ENCODE measurements at regions not wholly inside any gene's neighbourhood (a gene's known extent, or its start where the extent isn't known, plus 50 kb on each side); places are given as distances from the start of the nearest gene placed in this dataset.

DNA sequence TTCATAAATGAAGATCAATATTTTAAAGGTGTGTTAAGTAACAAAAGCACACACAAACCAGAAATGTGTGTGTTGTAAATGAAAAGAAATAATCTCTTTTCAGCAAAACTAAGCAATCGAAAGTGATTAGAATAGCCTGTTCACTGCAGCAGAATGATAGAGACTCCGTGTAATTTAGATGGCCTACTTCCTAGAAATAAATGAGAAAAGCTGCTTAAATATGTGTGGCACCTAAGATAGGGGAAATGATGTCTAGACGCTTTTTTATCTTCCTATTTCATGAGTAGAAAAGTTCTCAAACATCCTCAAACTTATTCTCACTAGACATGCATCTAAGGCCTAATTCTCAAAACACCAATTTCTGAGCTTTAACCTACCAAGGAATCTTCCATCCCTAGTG, 124.7 kb upstream of the BRINP3 start:
- no peak overlapping the region for H3K27ac Mint-ChIP-seq
- H3K36me3 Mint-ChIP-seq (ENCODE audit: low read depth), result no peaks in the 10 kb centered on the region
- no peak overlapping the region for H3K4me3 Mint-ChIP-seq
- no peaks in the 10 kb centered on the region for H3K27me3 Mint-ChIP-seq (ENCODE audit: low read depth)
- intact Hi-C loops (cut with micrococcal nuclease), result no loop called here
- CTCF ChIA-PET, result no interaction called here
- DNase-seq, result no peak
- H3K4me1 Mint-ChIP-seq (ENCODE audit: low read depth), result no peaks in the 10 kb centered on the region
- peaks cover 5% of the 10 kb centered on the region for H3K9me3 Mint-ChIP-seq

- intact Hi-C loops (cut with micrococcal nuclease), result no loop called here
- H3K36me3 Mint-ChIP-seq (ENCODE audit: low read depth), result no peaks in the 10 kb centered on the region
- peaks cover 3% of the 10 kb centered on the region for H3K9me3 Mint-ChIP-seq
- H3K4me1 Mint-ChIP-seq (ENCODE audit: low read depth), result no peaks in the 10 kb centered on the region
- no peaks in the 10 kb centered on the region for H3K27me3 Mint-ChIP-seq (ENCODE audit: low read depth)
- CTCF ChIA-PET, result no interaction called here
- H3K4me3 Mint-ChIP-seq, result no peak overlapping the region
- DNase-seq, result no peak
- H3K27ac Mint-ChIP-seq, result no peak overlapping the region
These were observed 130.6 kb upstream of the BRINP3 start for GRCh38 chr1:190608282-190608681.

DNA sequence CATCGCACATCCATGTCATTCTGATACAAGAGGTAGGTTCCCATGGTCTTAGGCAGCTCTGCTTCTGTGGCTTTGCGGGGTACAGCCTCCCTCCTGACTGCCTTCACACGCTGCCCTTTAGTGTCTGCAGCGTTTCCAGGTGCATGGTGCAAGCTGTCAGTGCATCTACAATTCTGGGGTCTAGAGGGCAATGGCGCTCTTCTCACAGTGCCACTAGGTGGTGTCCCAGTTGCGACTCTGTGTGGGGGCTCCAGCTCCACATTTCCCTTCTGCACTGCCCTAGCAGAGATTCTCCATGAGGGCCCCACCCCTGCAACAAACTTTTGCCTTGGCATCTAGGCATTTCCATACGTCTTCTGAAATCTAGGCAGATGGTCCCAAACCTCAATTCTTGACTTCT, 138.2 kb upstream of the BRINP3 start:
- CTCF ChIA-PET, result no interaction called here
- H3K9me3 Mint-ChIP-seq, result peaks cover 7% of the 10 kb centered on the region
- H3K36me3 Mint-ChIP-seq (ENCODE audit: low read depth), result no peaks in the 10 kb centered on the region
- no peak overlapping the region for H3K4me3 Mint-ChIP-seq
- H3K27ac Mint-ChIP-seq, result no peak overlapping the region
- H3K4me1 Mint-ChIP-seq (ENCODE audit: low read depth), result no peaks in the 10 kb centered on the region
- intact Hi-C loops (cut with micrococcal nuclease), result no loop called here
- H3K27me3 Mint-ChIP-seq (ENCODE audit: low read depth), result no peaks in the 10 kb centered on the region
- no peak for DNase-seq

DNA sequence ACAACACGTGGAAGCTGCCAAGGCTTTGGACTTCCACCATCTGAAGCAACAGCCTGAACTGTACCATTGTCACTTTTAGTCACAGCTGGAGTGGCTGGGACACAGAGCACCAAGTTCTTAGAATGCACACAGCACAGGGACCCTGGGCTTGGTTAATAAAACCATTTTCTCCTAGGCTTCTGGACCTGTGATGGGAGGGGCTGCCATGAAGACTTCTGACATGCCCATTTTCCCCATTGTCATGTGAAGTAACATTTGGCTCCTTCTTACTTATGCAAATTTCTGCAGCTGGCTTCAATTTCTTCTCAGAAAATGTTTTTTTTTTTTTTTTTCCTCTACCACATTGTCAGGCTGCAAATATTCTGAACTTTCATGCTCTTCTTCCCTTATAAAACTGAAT, 138.6 kb upstream of the BRINP3 start:
- intact Hi-C loops (cut with micrococcal nuclease), result no loop called here
- CTCF ChIA-PET, result no interaction called here
- no peak for DNase-seq
- Mint-ChIP-seq H3K9me3 (peaks cover 7% of the 10 kb centered on the region), H3K4me1 (ENCODE audit: low read depth) (no peaks in the 10 kb centered on the region), H3K36me3 (ENCODE audit: low read depth) (no peaks in the 10 kb centered on the region), H3K27me3 (ENCODE audit: low read depth) (no peaks in the 10 kb centered on the region), H3K4me3 (no peak overlapping the region), H3K27ac (no peak overlapping the region)

DNA sequence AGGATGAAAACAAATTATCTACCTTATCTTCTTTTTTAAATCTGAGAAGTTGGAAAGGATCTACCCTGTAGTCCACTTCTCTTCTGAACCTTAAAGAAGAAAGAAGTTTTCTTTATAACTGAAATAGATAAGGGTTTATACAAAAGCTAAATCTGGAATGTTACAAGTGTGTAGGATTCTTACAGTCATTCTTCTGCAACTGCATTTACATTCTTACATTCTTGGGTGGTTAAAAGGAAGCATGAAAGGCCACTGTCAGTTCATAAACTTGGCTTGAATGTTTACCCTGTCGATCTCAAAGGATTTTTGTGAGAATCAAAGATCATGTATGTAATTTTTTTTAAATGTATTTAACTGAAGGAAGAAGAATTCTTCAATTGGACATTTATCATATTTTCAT, 142.1 kb upstream of the BRINP3 start:
- Mint-ChIP-seq H3K4me1 (ENCODE audit: low read depth) (no peaks in the 10 kb centered on the region), H3K36me3 (ENCODE audit: low read depth) (no peaks in the 10 kb centered on the region), H3K27me3 (ENCODE audit: low read depth) (no peaks in the 10 kb centered on the region), H3K9me3 (peaks cover 7% of the 10 kb centered on the region), H3K27ac (no peak overlapping the region), H3K4me3 (no peak overlapping the region)
- intact Hi-C loops (cut with micrococcal nuclease), result no loop called here
- CTCF ChIA-PET, result no interaction called here
- no peak for DNase-seq

DNA sequence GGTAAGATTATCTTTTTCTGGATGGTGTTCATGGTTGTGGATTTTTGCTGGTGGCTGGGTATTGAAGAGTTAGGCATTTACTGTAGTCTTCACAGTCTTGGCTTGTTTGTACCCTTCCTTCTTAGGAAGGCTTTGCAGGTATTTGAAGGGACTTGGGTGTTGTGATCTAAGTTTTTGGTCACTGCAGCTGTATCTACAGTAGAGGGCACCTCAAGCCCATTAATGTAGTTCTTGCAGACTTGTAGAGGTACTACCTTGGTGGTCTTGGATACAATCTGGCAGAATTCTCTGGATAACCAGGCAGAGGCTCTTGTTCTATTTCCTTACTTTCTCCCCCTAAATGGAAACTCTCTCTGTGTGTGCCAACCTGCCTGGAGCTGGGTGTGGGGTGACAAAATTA, 155.8 kb upstream of the BRINP3 start:
- no peaks in the 10 kb centered on the region for H3K27me3 Mint-ChIP-seq (ENCODE audit: low read depth)
- CTCF ChIA-PET, result interaction anchor here (0.7 to 1.6 kb wide), 2 partner anchors 51 to 230 kb away, joined by 3 to 4 read pairs; no protein-coding TSS in a partner anchor
- no peak overlapping the region for H3K27ac Mint-ChIP-seq
- H3K36me3 Mint-ChIP-seq (ENCODE audit: low read depth), result no peaks in the 10 kb centered on the region
- no peak overlapping the region for H3K4me3 Mint-ChIP-seq
- H3K4me1 Mint-ChIP-seq (ENCODE audit: low read depth), result no peaks in the 10 kb centered on the region
- H3K9me3 Mint-ChIP-seq, result peaks cover 9% of the 10 kb centered on the region
- no peak for DNase-seq
- intact Hi-C loops (cut with micrococcal nuclease), result no loop called here

DNA sequence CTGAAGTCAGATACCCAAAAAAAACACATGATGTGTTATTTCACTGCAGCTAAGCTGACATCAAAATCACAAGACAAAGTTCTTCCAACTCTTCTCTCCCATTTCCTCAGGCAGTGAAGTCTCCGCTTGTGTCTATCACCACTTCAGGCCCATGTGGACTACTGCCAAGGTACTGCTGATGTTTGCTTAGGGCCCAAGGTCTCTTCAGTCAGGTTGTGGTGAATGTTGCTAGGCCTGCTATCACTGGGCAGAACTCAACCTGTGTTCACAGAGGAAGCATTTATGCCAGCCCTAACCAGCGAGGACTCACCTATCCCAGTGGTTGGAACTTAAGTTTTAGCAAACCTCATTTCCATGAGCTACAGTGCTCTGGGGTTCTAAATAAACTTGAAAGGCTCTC, 156.5 kb upstream of the BRINP3 start:
- H3K4me1 Mint-ChIP-seq (ENCODE audit: low read depth), result no peaks in the 10 kb centered on the region
- peaks cover 9% of the 10 kb centered on the region for H3K9me3 Mint-ChIP-seq
- no peak for DNase-seq
- no peak overlapping the region for H3K27ac Mint-ChIP-seq
- intact Hi-C loops (cut with micrococcal nuclease), result no loop called here
- no peaks in the 10 kb centered on the region for H3K27me3 Mint-ChIP-seq (ENCODE audit: low read depth)
- CTCF ChIA-PET, result interaction anchor here (0.7 to 1.6 kb wide), 2 partner anchors 51 to 229 kb away, joined by 3 to 4 read pairs; no protein-coding TSS in a partner anchor
- H3K36me3 Mint-ChIP-seq (ENCODE audit: low read depth), result no peaks in the 10 kb centered on the region
- H3K4me3 Mint-ChIP-seq, result no peak overlapping the region

- no peaks in the 10 kb centered on the region for H3K4me1 Mint-ChIP-seq (ENCODE audit: low read depth)
- no peak overlapping the region for H3K4me3 Mint-ChIP-seq
- CTCF ChIA-PET, result no interaction called here
- intact Hi-C loops (cut with micrococcal nuclease), result no loop called here
- peaks cover 4% of the 10 kb centered on the region for H3K9me3 Mint-ChIP-seq
- no peak overlapping the region for H3K27ac Mint-ChIP-seq
- no peak for DNase-seq
- no peaks in the 10 kb centered on the region for H3K36me3 Mint-ChIP-seq (ENCODE audit: low read depth)
- H3K27me3 Mint-ChIP-seq (ENCODE audit: low read depth), result no peaks in the 10 kb centered on the region
These were observed 171.9 kb upstream of the BRINP3 start for GRCh38 chr1:190649553-190649952.

- Mint-ChIP-seq H3K4me1 (ENCODE audit: low read depth) (no peaks in the 10 kb centered on the region), H3K36me3 (ENCODE audit: low read depth) (no peaks in the 10 kb centered on the region), H3K27me3 (ENCODE audit: low read depth) (no peaks in the 10 kb centered on the region), H3K4me3 (no peak overlapping the region), H3K27ac (no peak overlapping the region), H3K9me3 (no peaks in the 10 kb centered on the region)
- no peak for DNase-seq
- intact Hi-C loops (cut with micrococcal nuclease), result no loop called here
- CTCF ChIA-PET, result interaction anchor here (0.6 kb wide), 1 partner anchor 45 kb away, joined by 3 read pairs; no protein-coding TSS in a partner anchor
These were observed 181.2 kb upstream of the BRINP3 start for GRCh38 chr1:190658907-190659306.

DNA sequence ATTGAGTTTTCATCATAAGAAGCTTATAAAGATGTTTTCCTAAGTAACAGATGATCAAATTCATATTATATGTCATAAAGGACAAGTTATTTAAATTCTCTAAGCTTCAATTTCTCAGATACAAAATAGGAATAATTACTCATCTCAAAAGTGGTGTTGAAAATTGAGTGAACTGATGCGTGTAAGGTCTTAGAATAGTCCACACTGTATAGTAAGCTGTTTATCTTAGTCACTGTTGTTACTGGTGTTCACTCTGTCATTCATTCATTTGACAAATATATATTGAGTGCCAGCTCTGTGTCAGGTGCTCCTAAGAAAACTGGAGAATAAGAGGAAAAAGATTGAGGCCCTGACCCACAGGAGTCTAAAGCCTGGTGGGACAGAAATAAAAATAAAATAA, 186.3 kb upstream of the BRINP3 start:
- Mint-ChIP-seq H3K27me3 (ENCODE audit: low read depth) (no peaks in the 10 kb centered on the region), H3K4me3 (no peak overlapping the region), H3K27ac (no peak overlapping the region), H3K4me1 (ENCODE audit: low read depth) (no peaks in the 10 kb centered on the region), H3K9me3 (no peaks in the 10 kb centered on the region), H3K36me3 (ENCODE audit: low read depth) (no peaks in the 10 kb centered on the region)
- CTCF ChIA-PET, result no interaction called here
- intact Hi-C loops (cut with micrococcal nuclease), result no loop called here
- no peak for DNase-seq

GRCh38 chr1:190665045-190665444, 187.4 kb upstream of the BRINP3 start:
- H3K36me3 Mint-ChIP-seq (ENCODE audit: low read depth), result no peaks in the 10 kb centered on the region
- peaks cover 4% of the 10 kb centered on the region for H3K9me3 Mint-ChIP-seq
- intact Hi-C loops (cut with micrococcal nuclease), result no loop called here
- no peak overlapping the region for H3K27ac Mint-ChIP-seq
- no peak for DNase-seq
- CTCF ChIA-PET, result no interaction called here
- no peaks in the 10 kb centered on the region for H3K4me1 Mint-ChIP-seq (ENCODE audit: low read depth)
- no peaks in the 10 kb centered on the region for H3K27me3 Mint-ChIP-seq (ENCODE audit: low read depth)
- no peak overlapping the region for H3K4me3 Mint-ChIP-seq

DNA sequence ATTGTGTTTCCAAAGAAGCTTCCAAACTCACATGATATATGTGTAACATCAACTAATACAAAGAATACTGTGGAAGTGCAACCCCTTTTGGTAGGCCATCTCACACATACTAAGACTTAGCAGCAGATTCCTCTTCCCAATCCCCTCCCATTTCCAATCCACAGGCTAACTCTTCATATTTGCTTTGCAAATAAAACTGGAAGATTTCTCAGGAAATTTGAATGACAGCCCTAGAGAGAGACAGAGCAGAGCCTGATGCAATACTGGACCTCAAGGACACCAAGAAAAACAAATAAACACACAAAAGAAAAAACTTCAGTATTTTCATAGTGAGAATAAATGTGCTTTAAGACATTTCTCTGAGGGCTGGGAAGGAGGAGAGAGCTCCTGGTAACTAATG, 190.2 kb upstream of the BRINP3 start:
- CTCF ChIA-PET, result interaction anchor here (0.6 kb wide), 1 partner anchor 420 kb away, joined by 3 read pairs; no protein-coding TSS in a partner anchor
- no peak for DNase-seq
- H3K36me3 Mint-ChIP-seq (ENCODE audit: low read depth), result no peaks in the 10 kb centered on the region
- no peaks in the 10 kb centered on the region for H3K27me3 Mint-ChIP-seq (ENCODE audit: low read depth)
- H3K27ac Mint-ChIP-seq, result no peak overlapping the region
- intact Hi-C loops (cut with micrococcal nuclease), result no loop called here
- peaks cover 4% of the 10 kb centered on the region for H3K9me3 Mint-ChIP-seq
- H3K4me3 Mint-ChIP-seq, result no peak overlapping the region
- no peaks in the 10 kb centered on the region for H3K4me1 Mint-ChIP-seq (ENCODE audit: low read depth)

DNA sequence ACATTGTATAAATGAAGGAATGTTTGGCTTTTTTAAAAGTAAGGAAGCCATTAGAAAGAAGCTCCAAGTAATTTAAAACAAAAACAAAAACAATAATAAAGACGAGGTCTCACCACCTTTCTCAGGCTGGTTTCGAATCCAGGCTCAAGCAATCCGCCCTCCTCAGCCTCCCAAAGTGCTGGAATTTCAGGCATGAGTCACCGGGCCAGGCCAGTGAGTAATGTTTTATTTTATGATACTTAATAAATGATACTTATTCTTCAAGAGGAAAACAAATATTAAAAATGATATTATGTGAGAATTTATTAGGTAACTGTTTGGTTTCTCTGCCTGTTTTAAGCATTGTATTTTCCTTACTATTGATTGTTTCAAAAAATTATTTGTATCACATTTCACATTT, 201.4 kb upstream of the BRINP3 start:
- H3K4me3 Mint-ChIP-seq, result no peak overlapping the region
- no peak overlapping the region for H3K27ac Mint-ChIP-seq
- H3K4me1 Mint-ChIP-seq (ENCODE audit: low read depth), result no peaks in the 10 kb centered on the region
- DNase-seq, result no peak
- CTCF ChIA-PET, result no interaction called here
- no peaks in the 10 kb centered on the region for H3K36me3 Mint-ChIP-seq (ENCODE audit: low read depth)
- peaks cover 6% of the 10 kb centered on the region for H3K9me3 Mint-ChIP-seq
- intact Hi-C loops (cut with micrococcal nuclease), result no loop called here
- no peaks in the 10 kb centered on the region for H3K27me3 Mint-ChIP-seq (ENCODE audit: low read depth)

- H3K27me3 Mint-ChIP-seq (ENCODE audit: low read depth), result no peaks in the 10 kb centered on the region
- intact Hi-C loops (cut with micrococcal nuclease), result no loop called here
- H3K4me3 Mint-ChIP-seq, result no peak overlapping the region
- CTCF ChIA-PET, result no interaction called here
- no peaks in the 10 kb centered on the region for H3K36me3 Mint-ChIP-seq (ENCODE audit: low read depth)
- H3K27ac Mint-ChIP-seq, result no peak overlapping the region
- DNase-seq, result no peak
- H3K9me3 Mint-ChIP-seq, result peaks cover 6% of the 10 kb centered on the region
- H3K4me1 Mint-ChIP-seq (ENCODE audit: low read depth), result no peaks in the 10 kb centered on the region
These were observed 201.8 kb upstream of the BRINP3 start for GRCh38 chr1:190679454-190679853.

All from activated naive CD4-positive, alpha-beta T cell treated with anti-CD3 and anti-CD28 coated beads for 36 hours (primary cell).